ENCODE measurements at regions not wholly inside any gene's neighbourhood (a gene's known extent, or its start where the extent isn't known, plus 50 kb on each side); places are given as distances from the start of the nearest gene placed in this dataset.

- no peak for TF ChIP-seq CTCF (IDR thresholded peaks at IDR 0.05; ENCODE audit: low read depth, low read length)
- no peak for TF ChIP-seq MAX (IDR thresholded peaks at IDR 0.05; ENCODE audit: low read depth, low read length)
These were observed 288.0 kb upstream of the SFRP2 start for GRCh38 chr4:154076921-154077320.

All from NB4 (cell line).